ELF-1 (cell line): ENCODE measurements at regions not wholly inside any gene's neighbourhood (a gene's known extent, or its start where the extent isn't known, plus 50 kb on each side); places are given as distances from the start of the nearest gene placed in this dataset.

Source experiments
- DNase-seq: peaks from one replicate; pipeline ENCODE4 v3.0.0-alpha.2; 2016; ENCODE audit warnings: low read depth, low spot score

DNA sequence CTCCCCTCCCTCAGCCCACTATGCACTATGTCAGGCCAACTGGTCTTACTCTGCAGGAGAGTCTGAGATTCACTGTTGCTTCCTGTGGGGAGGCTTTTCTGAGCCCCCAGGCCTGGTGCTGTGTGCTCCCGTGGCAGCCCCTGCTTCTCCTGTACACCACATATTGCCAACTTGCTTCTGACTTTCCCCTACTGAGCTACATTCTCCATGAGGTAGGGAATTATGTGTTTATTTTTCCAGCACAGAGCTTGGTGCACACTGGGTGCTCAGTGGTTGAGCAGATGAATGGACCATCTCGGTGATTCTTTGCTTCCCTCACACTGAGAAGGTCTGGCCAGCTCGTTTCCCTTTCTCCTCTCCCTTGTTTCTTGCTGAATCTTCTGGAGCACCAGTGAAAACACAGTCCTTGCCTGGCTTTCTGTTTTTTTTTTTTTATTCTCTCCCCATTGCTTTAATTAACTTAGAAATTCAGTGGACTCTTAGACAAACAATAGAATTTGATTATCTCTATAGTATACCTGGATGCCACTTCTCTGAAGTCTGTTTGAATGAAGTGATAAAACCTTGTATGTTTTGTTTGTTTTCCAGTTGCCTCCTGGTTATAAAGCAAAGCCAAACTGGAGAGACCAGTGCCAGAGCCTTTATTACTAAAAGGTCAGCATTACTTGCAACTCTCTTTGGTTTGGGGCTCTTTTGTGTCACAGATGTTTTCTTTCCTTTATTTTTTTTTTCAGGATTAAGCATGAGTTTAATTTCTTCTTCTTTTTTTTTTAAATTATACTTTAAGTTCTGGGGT is 50.3 kb upstream of the CNIH3 start:
- DNase-seq, result no peak
